ENCODE measurements at regions not wholly inside any gene's neighbourhood (a gene's known extent, or its start where the extent isn't known, plus 50 kb on each side); places are given as distances from the start of the nearest gene placed in this dataset.

- no peak for DNase-seq (ENCODE audit: low read depth)
- H3K4me3 ChIP-seq (ENCODE audit: low read length): no peak overlapping the region
- no peak for TF ChIP-seq CTCF (conservative IDR thresholded peaks at IDR 0.05; ENCODE audit: low read length)
Measured at GRCh38 chr1:82116105-82116504, 315.4 kb downstream of the ADGRL2 start.

- TF ChIP-seq CTCF (conservative IDR thresholded peaks at IDR 0.05; ENCODE audit: low read length): no peak
- no peak overlapping the region for H3K4me3 ChIP-seq (ENCODE audit: low read length)
- DNase-seq (ENCODE audit: low read depth): no peak
Measured at GRCh38 chr1:82114887-82115286, 314.2 kb downstream of the ADGRL2 start.

- no peak for DNase-seq (ENCODE audit: low read depth)
- no peak for TF ChIP-seq CTCF (conservative IDR thresholded peaks at IDR 0.05; ENCODE audit: low read length)
- no peak overlapping the region for H3K4me3 ChIP-seq (ENCODE audit: low read length)
Measured at GRCh38 chr1:82110366-82111254, 309.9 kb downstream of the ADGRL2 start.

GRCh38 chr1:82108843-82109242 is 308.1 kb downstream of the ADGRL2 start:
- TF ChIP-seq CTCF (conservative IDR thresholded peaks at IDR 0.05; ENCODE audit: low read length): no peak
- no peak overlapping the region for H3K4me3 ChIP-seq (ENCODE audit: low read length)
- no peak for DNase-seq (ENCODE audit: low read depth)

- no peak for DNase-seq (ENCODE audit: low read depth)
- no peak for TF ChIP-seq CTCF (conservative IDR thresholded peaks at IDR 0.05; ENCODE audit: low read length)
- no peak overlapping the region for H3K4me3 ChIP-seq (ENCODE audit: low read length)
Measured at GRCh38 chr1:82106672-82107071, 305.9 kb downstream of the ADGRL2 start.

- no peak overlapping the region for H3K4me3 ChIP-seq (ENCODE audit: low read length)
- no peak for TF ChIP-seq CTCF (conservative IDR thresholded peaks at IDR 0.05; ENCODE audit: low read length)
- DNase-seq (ENCODE audit: low read depth): no peak
Measured at GRCh38 chr1:82099170-82099569, 298.4 kb downstream of the ADGRL2 start.

- no peak for TF ChIP-seq CTCF (conservative IDR thresholded peaks at IDR 0.05; ENCODE audit: low read length)
- no peak overlapping the region for H3K4me3 ChIP-seq (ENCODE audit: low read length)
- DNase-seq (ENCODE audit: low read depth): no peak
Measured at GRCh38 chr1:82094136-82094535, 293.4 kb downstream of the ADGRL2 start.
